PC-9 (cell line): ENCODE measurements at regions not wholly inside any gene's neighbourhood (a gene's known extent, or its start where the extent isn't known, plus 50 kb on each side); places are given as distances from the start of the nearest gene placed in this dataset.

ENCODE experiments used
- CTCF ChIP-seq: fragments of 200-600 bp; sonication (generic); conservative IDR thresholded peaks from 2 replicates; pipeline ENCODE4 v1.6.1; 2017; ENCODE audit warnings: mixed run types, antibody characterized with exemption, mild to moderate bottlenecking, moderate library complexity
- EZH2 ChIP-seq: fragments of 200-600 bp; sonication (generic); IDR thresholded peaks from 2 replicates; pipeline ENCODE4 v1.8.0; 2017; ENCODE audit warnings: antibody characterized with exemption, low read depth

GRCh38 chr20:20782231-20782630 is 69.8 kb upstream of the RALGAPA2 start:
- no peak for TF ChIP-seq CTCF
- no peak for TF ChIP-seq EZH2
